DMS 273 (cell line): ENCODE measurements at regions not wholly inside any gene's neighbourhood (a gene's known extent, or its start where the extent isn't known, plus 50 kb on each side); places are given as distances from the start of the nearest gene placed in this dataset.
"Not testable (repeated sequence)": the region's sequence is repeated elsewhere in the genome, so short reads cannot be mapped to it uniquely, and the experiment has no call there.

Experiments
- DNase-seq: peaks from one replicate; lab custom pipeline; 2025; ENCODE audit not compliant: unreplicated experiment; lab: John Stamatoyannopoulos, UW

GRCh38 chr15:34651997-34652725 lies 68.7 kb upstream of the GOLGA8B start:
- no peak for DNase-seq

- DNase-seq: no peak
These were observed 66.7 kb upstream of the GOLGA8B start for GRCh38 chr15:34650177-34650576.

- no peak for DNase-seq
These were observed 64.8 kb upstream of the GOLGA8B start for GRCh38 chr15:34648294-34648631.

DNA sequence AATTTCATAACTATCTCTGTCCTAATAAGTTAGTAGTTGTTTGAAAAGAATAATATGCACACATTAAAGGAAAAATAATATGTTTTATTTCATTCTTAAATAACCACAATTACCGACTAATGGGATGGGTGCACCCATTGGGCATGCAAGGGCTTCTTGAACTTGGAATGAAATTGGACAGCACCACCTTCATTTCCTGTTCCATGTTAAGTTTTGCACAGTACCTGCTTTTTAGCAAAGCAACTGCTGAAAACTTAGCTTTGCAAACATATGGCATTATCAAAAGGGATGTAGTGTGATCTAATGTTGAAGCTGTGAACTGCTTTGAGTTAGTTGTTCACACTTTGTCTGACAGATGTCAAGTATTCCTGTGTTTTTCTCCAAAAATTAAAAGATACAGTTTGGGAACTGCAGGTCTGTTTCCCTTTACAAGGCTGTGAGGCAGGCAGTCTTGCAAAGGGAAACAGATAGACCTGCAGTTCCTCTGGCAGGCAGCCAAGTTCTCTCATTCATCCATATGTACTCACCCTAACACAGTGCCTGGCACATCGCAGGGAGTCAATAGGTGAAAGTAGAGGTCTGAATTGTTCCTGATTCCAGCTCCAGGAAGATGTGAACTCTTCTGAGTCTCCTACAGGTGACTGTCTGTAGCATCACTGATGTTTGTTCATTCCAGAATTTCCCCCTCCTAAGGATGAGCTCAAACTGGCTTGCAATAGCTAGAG lies 64.3 kb upstream of the GOLGA8B start:
- peak; percentile 52 for DNase-seq

DNA sequence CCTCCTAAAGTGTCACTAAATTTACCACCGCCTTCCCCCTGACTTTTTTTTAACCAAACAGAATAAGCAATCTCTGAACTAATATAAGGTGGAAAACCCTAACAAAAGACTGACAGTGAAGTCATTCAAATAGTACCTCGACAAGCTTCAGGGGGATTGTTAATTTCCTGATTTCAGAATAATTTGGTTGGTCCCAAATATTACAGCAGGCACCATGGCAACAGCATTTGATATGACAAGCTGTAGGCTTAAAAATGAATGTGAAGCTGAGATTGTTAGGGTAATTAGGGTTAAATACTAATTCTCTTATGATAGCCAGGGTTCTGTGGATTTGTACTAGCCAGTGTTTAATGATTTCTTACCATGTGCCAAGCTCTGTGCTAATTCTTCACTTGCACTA lies 63.5 kb upstream of the GOLGA8B start:
- DNase-seq: no peak

DNA sequence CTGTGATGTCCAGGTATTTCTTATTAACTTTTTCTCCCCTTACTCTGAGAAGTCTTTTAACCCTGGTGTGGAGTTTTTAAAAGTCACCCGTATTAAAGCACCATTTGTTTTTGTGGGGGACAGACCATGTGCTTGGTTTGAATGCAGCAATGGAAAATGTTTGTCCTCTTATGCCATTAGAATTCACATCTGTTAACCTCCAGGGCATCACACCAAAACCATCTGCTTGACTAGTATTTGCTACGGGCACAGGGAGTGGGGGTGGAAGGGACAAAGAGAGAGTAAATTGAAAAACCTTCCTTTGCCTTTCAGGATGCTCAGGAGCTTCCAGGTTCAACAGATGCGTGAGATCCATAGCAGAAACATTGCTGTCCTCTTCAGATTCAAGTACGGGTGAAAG lies 61.4 kb upstream of the GOLGA8B start:
- DNase-seq: peak; percentile 63

- DNase-seq: no peak
These were observed 60.6 kb upstream of the GOLGA8B start for GRCh38 chr15:34644061-34644460.

GRCh38 chr15:34642247-34642646 lies 58.8 kb upstream of the GOLGA8B start:
- peak; percentile 10 for DNase-seq

GRCh38 chr15:34640661-34641060 lies 57.2 kb upstream of the GOLGA8B start:
- no peak for DNase-seq

- DNase-seq: no peak
These were observed 53.9 kb upstream of the GOLGA8B start for GRCh38 chr15:34637305-34637704.

GRCh38 chr15:34633602-34634001 lies 50.2 kb upstream of the GOLGA8B start:
- not testable (repeated sequence) for DNase-seq
